HG02885 (cell line): ENCODE measurements at regions not wholly inside any gene's neighbourhood (a gene's known extent, or its start where the extent isn't known, plus 50 kb on each side); places are given as distances from the start of the nearest gene placed in this dataset.
A peak's percentile ranks its signal among the peaks of the same experiment; 100 is the strongest.

Experiments
- ATAC-seq: cut with Tn5 transposase; IDR thresholded peaks from one replicate; pipeline ENCODE4 v1.9.1; 2021; ENCODE audit warnings: mild to moderate bottlenecking; ENCODE audit not compliant: unreplicated experiment, poor library complexity

GRCh38 chr20:24773168-24773567 lies 175.9 kb upstream of the CST7 start:
- no peak for ATAC-seq

- no peak for ATAC-seq
These were observed 175.3 kb upstream of the CST7 start for GRCh38 chr20:24773751-24774201.

- ATAC-seq = no peak
These were observed 173.1 kb upstream of the CST7 start for GRCh38 chr20:24775966-24776365.

- no peak for ATAC-seq
These were observed 172.3 kb upstream of the CST7 start for GRCh38 chr20:24776755-24777271.

GRCh38 chr20:24777746-24778145 lies 171.3 kb upstream of the CST7 start:
- ATAC-seq = no peak

GRCh38 chr20:24778585-24779031 lies 170.5 kb upstream of the CST7 start:
- ATAC-seq = no peak

GRCh38 chr20:24779131-24779530 lies 169.9 kb upstream of the CST7 start:
- ATAC-seq = no peak

GRCh38 chr20:24779946-24780345 lies 169.1 kb upstream of the CST7 start:
- no peak for ATAC-seq

- no peak for ATAC-seq
These were observed 168.2 kb upstream of the CST7 start for GRCh38 chr20:24780674-24781417.

- peak; percentile 61 for ATAC-seq
These were observed 167.6 kb upstream of the CST7 start for GRCh38 chr20:24781418-24781980.

- no peak for ATAC-seq
These were observed 166.8 kb upstream of the CST7 start for GRCh38 chr20:24782301-24782700.

GRCh38 chr20:24782801-24783630 lies 166.1 kb upstream of the CST7 start:
- ATAC-seq = no peak

- no peak for ATAC-seq
These were observed 165.2 kb upstream of the CST7 start for GRCh38 chr20:24783631-24784492.

- no peak for ATAC-seq
These were observed 164.5 kb upstream of the CST7 start for GRCh38 chr20:24784607-24785006.

- ATAC-seq = no peak
These were observed 163.6 kb upstream of the CST7 start for GRCh38 chr20:24785141-24786110.

GRCh38 chr20:24786111-24786495 lies 163.0 kb upstream of the CST7 start:
- ATAC-seq = no peak

- ATAC-seq = no peak
These were observed 162.4 kb upstream of the CST7 start for GRCh38 chr20:24786646-24787045.

GRCh38 chr20:24787071-24787470 lies 162.0 kb upstream of the CST7 start:
- no peak for ATAC-seq

- no peak for ATAC-seq
These were observed 161.4 kb upstream of the CST7 start for GRCh38 chr20:24787621-24788020.
